ENCODE measurements at regions not wholly inside any gene's neighbourhood (a gene's known extent, or its start where the extent isn't known, plus 50 kb on each side); places are given as distances from the start of the nearest gene placed in this dataset.

- TF ChIP-seq, protein P1, sequence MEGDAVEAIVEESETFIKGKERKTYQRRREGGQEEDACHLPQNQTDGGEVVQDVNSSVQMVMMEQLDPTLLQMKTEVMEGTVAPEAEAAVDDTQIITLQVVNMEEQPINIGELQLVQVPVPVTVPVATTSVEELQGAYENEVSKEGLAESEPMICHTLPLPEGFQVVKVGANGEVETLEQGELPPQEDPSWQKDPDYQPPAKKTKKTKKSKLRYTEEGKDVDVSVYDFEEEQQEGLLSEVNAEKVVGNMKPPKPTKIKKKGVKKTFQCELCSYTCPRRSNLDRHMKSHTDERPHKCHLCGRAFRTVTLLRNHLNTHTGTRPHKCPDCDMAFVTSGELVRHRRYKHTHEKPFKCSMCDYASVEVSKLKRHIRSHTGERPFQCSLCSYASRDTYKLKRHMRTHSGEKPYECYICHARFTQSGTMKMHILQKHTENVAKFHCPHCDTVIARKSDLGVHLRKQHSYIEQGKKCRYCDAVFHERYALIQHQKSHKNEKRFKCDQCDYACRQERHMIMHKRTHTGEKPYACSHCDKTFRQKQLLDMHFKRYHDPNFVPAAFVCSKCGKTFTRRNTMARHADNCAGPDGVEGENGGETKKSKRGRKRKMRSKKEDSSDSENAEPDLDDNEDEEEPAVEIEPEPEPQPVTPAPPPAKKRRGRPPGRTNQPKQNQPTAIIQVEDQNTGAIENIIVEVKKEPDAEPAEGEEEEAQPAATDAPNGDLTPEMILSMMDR (IDR thresholded peaks at IDR 0.05) = no peak
- no peak for TF ChIP-seq POLR2A (IDR thresholded peaks at IDR 0.05)
These were observed 101.4 kb upstream of the ZNF32 start for GRCh38 chr10:43749940-43750552.
